ENCODE measurements at regions not wholly inside any gene's neighbourhood (a gene's known extent, or its start where the extent isn't known, plus 50 kb on each side); places are given as distances from the start of the nearest gene placed in this dataset.

GRCh38 chr4:27215220-27215826 is 354.7 kb downstream of the STIM2 start:
- no peaks in the 10 kb centered on the region for H3K36me3 ChIP-seq
- DNase-seq (ENCODE audit: low spot score in 2 of 2), result no peak
- H3K4me3 ChIP-seq, result no peak overlapping the region
- TF ChIP-seq POLR2AphosphoS5 (IDR thresholded peaks at IDR 0.05), result no peak
- no peak for TF ChIP-seq CTCF (IDR thresholded peaks at IDR 0.05)
- no peak for TF ChIP-seq POLR2A (IDR thresholded peaks at IDR 0.05)
- no peaks in the 10 kb centered on the region for H3K9me3 ChIP-seq
- intact Hi-C loops (cut with DNase I; ENCODE audit: low total_unique reads), result no loop called here
- H3K27ac ChIP-seq, result no peak overlapping the region
- H3K4me1 ChIP-seq, result no peaks in the 10 kb centered on the region
- H3K27me3 ChIP-seq, result no peaks in the 10 kb centered on the region

- TF ChIP-seq CTCF (IDR thresholded peaks at IDR 0.05) (no peak), POLR2AphosphoS5 (IDR thresholded peaks at IDR 0.05) (no peak), POLR2A (IDR thresholded peaks at IDR 0.05) (no peak)
- no peaks in the 10 kb centered on the region for H3K27me3 ChIP-seq
- no peak overlapping the region for H3K27ac ChIP-seq
- H3K4me1 ChIP-seq, result no peaks in the 10 kb centered on the region
- H3K36me3 ChIP-seq, result no peaks in the 10 kb centered on the region
- H3K9me3 ChIP-seq, result no peaks in the 10 kb centered on the region
- intact Hi-C loops (cut with DNase I; ENCODE audit: low total_unique reads), result no loop called here
- no peak overlapping the region for H3K4me3 ChIP-seq
- DNase-seq (ENCODE audit: low spot score in 2 of 2), result no peak
These were observed 356.7 kb downstream of the STIM2 start for GRCh38 chr4:27217261-27217769.

- Histone ChIP-seq H3K36me3 (no peaks in the 10 kb centered on the region), H3K9me3 (no peaks in the 10 kb centered on the region), H3K27me3 (no peaks in the 10 kb centered on the region), H3K4me1 (no peaks in the 10 kb centered on the region), H3K4me3 (no peak overlapping the region), H3K27ac (no peak overlapping the region)
- no peak for DNase-seq (ENCODE audit: low spot score in 2 of 2)
- intact Hi-C loops (cut with DNase I; ENCODE audit: low total_unique reads), result no loop called here
- TF ChIP-seq CTCF (IDR thresholded peaks at IDR 0.05), result no peak
- TF ChIP-seq POLR2A (IDR thresholded peaks at IDR 0.05), result no peak
- TF ChIP-seq POLR2AphosphoS5 (IDR thresholded peaks at IDR 0.05), result no peak
These were observed 357.4 kb downstream of the STIM2 start for GRCh38 chr4:27218013-27218412.

- Histone ChIP-seq H3K4me1 (no peaks in the 10 kb centered on the region), H3K4me3 (no peak overlapping the region), H3K9me3 (no peaks in the 10 kb centered on the region), H3K27ac (no peak overlapping the region), H3K36me3 (no peaks in the 10 kb centered on the region), H3K27me3 (no peaks in the 10 kb centered on the region)
- intact Hi-C loops (cut with DNase I; ENCODE audit: low total_unique reads), result loop anchor here (1.0 kb wide), 1 partner anchor 37 kb away; no protein-coding TSS in a partner anchor
- no peak for TF ChIP-seq POLR2AphosphoS5 (IDR thresholded peaks at IDR 0.05)
- no peak for TF ChIP-seq POLR2A (IDR thresholded peaks at IDR 0.05)
- TF ChIP-seq CTCF (IDR thresholded peaks at IDR 0.05), result no peak
- DNase-seq (ENCODE audit: low spot score in 2 of 2), result no peak
These were observed 362.7 kb downstream of the STIM2 start for GRCh38 chr4:27223326-27223725.

- TF ChIP-seq POLR2A (IDR thresholded peaks at IDR 0.05) (no peak), POLR2AphosphoS5 (IDR thresholded peaks at IDR 0.05) (no peak), CTCF (IDR thresholded peaks at IDR 0.05) (no peak)
- intact Hi-C loops (cut with DNase I; ENCODE audit: low total_unique reads), result no loop called here
- H3K36me3 ChIP-seq, result no peaks in the 10 kb centered on the region
- no peak overlapping the region for H3K4me3 ChIP-seq
- H3K4me1 ChIP-seq, result no peaks in the 10 kb centered on the region
- H3K9me3 ChIP-seq, result no peaks in the 10 kb centered on the region
- DNase-seq (ENCODE audit: low spot score in 2 of 2), result no peak
- H3K27ac ChIP-seq, result no peak overlapping the region
- no peaks in the 10 kb centered on the region for H3K27me3 ChIP-seq
These were observed 372.9 kb downstream of the STIM2 start for GRCh38 chr4:27233531-27233930.
